GM18499 (cell line): ENCODE measurements at regions not wholly inside any gene's neighbourhood (a gene's known extent, or its start where the extent isn't known, plus 50 kb on each side); places are given as distances from the start of the nearest gene placed in this dataset.

Experiments
- ATAC-seq: cut with Tn5 transposase; IDR thresholded peaks from one replicate; pipeline ENCODE4 v1.9.1; 2021; ENCODE audit warnings: moderate number of reproducible peaks; ENCODE audit not compliant: insufficient read depth, unreplicated experiment

- no peak for ATAC-seq
These were observed 184.9 kb upstream of the DPT start for GRCh38 chr1:168913711-168914463.

GRCh38 chr1:168917309-168917708 lies 188.3 kb upstream of the DPT start:
- no peak for ATAC-seq

- no peak for ATAC-seq
These were observed 188.7 kb upstream of the ATP1B1 start for GRCh38 chr1:168917796-168918195.

GRCh38 chr1:168918860-168919741 lies 187.4 kb upstream of the ATP1B1 start:
- no peak for ATAC-seq

GRCh38 chr1:168920456-168921094 lies 185.9 kb upstream of the ATP1B1 start:
- no peak for ATAC-seq

- no peak for ATAC-seq
These were observed 184.9 kb upstream of the ATP1B1 start for GRCh38 chr1:168921629-168922028.

- ATAC-seq, result no peak
These were observed 182.9 kb upstream of the ATP1B1 start for GRCh38 chr1:168923521-168924136.

- no peak for ATAC-seq
These were observed 181.5 kb upstream of the ATP1B1 start for GRCh38 chr1:168924976-168925375.

- no peak for ATAC-seq
These were observed 180.3 kb upstream of the ATP1B1 start for GRCh38 chr1:168926236-168926635.

GRCh38 chr1:168932539-168932938 lies 174.0 kb upstream of the ATP1B1 start:
- no peak for ATAC-seq

- no peak for ATAC-seq
These were observed 173.2 kb upstream of the ATP1B1 start for GRCh38 chr1:168933141-168933805.

- ATAC-seq, result no peak
These were observed 167.2 kb upstream of the ATP1B1 start for GRCh38 chr1:168939110-168939946.

- ATAC-seq, result no peak
These were observed 166.6 kb upstream of the ATP1B1 start for GRCh38 chr1:168939947-168940223.

GRCh38 chr1:168941640-168942039 lies 164.8 kb upstream of the ATP1B1 start:
- ATAC-seq, result no peak

GRCh38 chr1:168942165-168942564 lies 164.3 kb upstream of the ATP1B1 start:
- no peak for ATAC-seq

GRCh38 chr1:168945870-168946269 lies 160.6 kb upstream of the ATP1B1 start:
- no peak for ATAC-seq

- no peak for ATAC-seq
These were observed 159.4 kb upstream of the ATP1B1 start for GRCh38 chr1:168947041-168947440.

GRCh38 chr1:168949672-168950071 lies 156.8 kb upstream of the ATP1B1 start:
- no peak for ATAC-seq

GRCh38 chr1:168957818-168958217 lies 148.7 kb upstream of the ATP1B1 start:
- ATAC-seq, result no peak
